ENCODE measurements at regions not wholly inside any gene's neighbourhood (a gene's known extent, or its start where the extent isn't known, plus 50 kb on each side); places are given as distances from the start of the nearest gene placed in this dataset.

DNA sequence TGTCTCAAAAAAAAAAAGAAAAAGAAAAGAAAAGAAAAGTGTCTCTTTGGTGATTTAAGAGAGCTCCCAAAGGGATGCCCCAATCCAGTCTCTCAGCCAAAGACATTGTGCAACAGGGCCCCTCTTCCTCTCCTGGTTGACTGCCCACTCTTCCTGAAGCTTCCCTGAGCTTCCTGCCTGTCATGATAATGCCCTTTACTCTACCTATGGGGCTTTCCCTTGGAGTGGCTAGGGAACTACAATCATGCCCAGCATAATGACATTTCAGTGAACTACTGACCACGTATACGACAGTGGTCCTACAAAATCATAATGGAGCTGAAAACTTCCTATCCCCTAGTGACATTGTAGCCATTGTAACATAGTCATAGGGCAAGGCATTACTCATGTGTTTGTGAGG is 118.0 kb downstream of the RASSF10 start:
- DNase-seq (ENCODE audit: low read depth in 1 of 2, low spot score in 2 of 2) (no peak), FAIRE-seq (no peak)
- Histone ChIP-seq H4K5ac (ENCODE audit: insufficient read length, low read depth, low read length) (no peak overlapping the region), H3K4me1 (replicated peaks in 1 of 4; ENCODE audit: control insufficient read depth in 3 of 4, insufficient read depth in 4 of 4, low read length in 3 of 4) (no peaks in the 10 kb centered on the region), H3K9me3 (ENCODE audit: insufficient read depth in 2 of 2, low read depth in 1 of 2, low read length in 1 of 2) (peaks cover 5 to 10% of the 10 kb centered on the region in 2 experiments; a peak in 3 of 4 replicates), H3K79me2 (ENCODE audit: control insufficient read depth in 1 of 2, insufficient read depth in 2 of 2, low read length in 2 of 2) (no peaks in the 10 kb centered on the region), H3K14ac (ENCODE audit: insufficient read length) (no peak overlapping the region), H3K27ac (ENCODE audit: low read depth, low read length) (no peak overlapping the region), H3K4ac (replicated peaks; ENCODE audit: insufficient read length, low read depth, low read length) (no peak overlapping the region), H3K18ac (ENCODE audit: extremely low read depth, low read length) (no peak overlapping the region), H3K56ac (replicated peaks; ENCODE audit: insufficient read length, low read depth, low read length) (no peak overlapping the region), H3K4me2 (ENCODE audit: insufficient read depth in 1 of 2, low read depth in 2 of 2, low read length in 2 of 2) (no peak overlapping the region), H3K23me2 (ENCODE audit: low read depth, low read length) (no peaks in the 10 kb centered on the region), H3K36me3 (ENCODE audit: control insufficient read depth in 2 of 4, insufficient read depth in 4 of 4, low read length in 3 of 4) (no peaks in the 10 kb centered on the region), H2BK15ac (ENCODE audit: low read length) (no peak overlapping the region), H3K9ac (replicated peaks in 1 of 4; ENCODE audit: extremely low read depth in 1 of 4, low read depth in 3 of 4, low read length in 3 of 4) (no peak overlapping the region), H4K8ac (ENCODE audit: extremely low read depth, insufficient read depth, low read length) (no peak overlapping the region), H3K79me1 (ENCODE audit: low read depth, low read length) (no peaks in the 10 kb centered on the region), H3K27me3 (replicated peaks in 1 of 4; ENCODE audit: control insufficient read depth in 3 of 4, extremely low read depth in 1 of 4, insufficient read depth in 3 of 4, low read length in 3 of 4) (no peaks in the 10 kb centered on the region), H4K91ac (replicated peaks; ENCODE audit: insufficient read length, low read length) (no peak overlapping the region), H2BK20ac (ENCODE audit: low read length) (no peak overlapping the region), H2BK120ac (replicated peaks; ENCODE audit: low read depth, low read length) (no peak overlapping the region), H2BK5ac (ENCODE audit: low read depth, low read length) (no peak overlapping the region), H4K20me1 (replicated peaks in 1 of 2; ENCODE audit: control insufficient read depth in 1 of 2, insufficient read depth in 2 of 2, low read length in 2 of 2) (no peaks in the 10 kb centered on the region), H2AFZ (ENCODE audit: low read length) (peak overlapping the region; percentile 22; the same call in 1 of the 2 replicates), H2AK5ac (ENCODE audit: low read depth, low read length) (no peak overlapping the region), H3K4me3 (ENCODE audit: extremely low read depth in 1 of 4, insufficient read depth in 2 of 4, low read depth in 3 of 4, low read length in 4 of 4) (no peak overlapping the region), H2BK12ac (ENCODE audit: low read depth, low read length) (no peak overlapping the region), H3K23ac (ENCODE audit: insufficient read length) (no peak overlapping the region)
- POLR2A ChIA-PET (ENCODE audit: partially characterized antibody), result no interaction called here
- CTCF ChIA-PET (ENCODE audit: partially characterized antibody), result no interaction called here
- 92% methylated on average over 2 of the region's 2 CpGs; no CpG with 5 or more reads in 1 of the 2 experiments for WGBS, 2 experiments (ENCODE audit: extremely low coverage in 1 of 2, insufficient coverage in 1 of 2, insufficient read length in 1 of 2, insufficient replicate concordance in 2 of 2, low coverage in 1 of 2, low lambda C conversion rate in 2 of 2, missing lambda C conversion rate in 1 of 2)
- TF ChIP-seq KDM4A (IDR thresholded peaks at IDR 0.05; ENCODE audit: low read depth, low read length, severe bottlenecking) (no peak), CBX8 (IDR thresholded peaks at IDR 0.05; ENCODE audit: borderline replicate concordance, low read depth, low read length) (no peak), USF2 (IDR thresholded peaks at IDR 0.05; ENCODE audit: low read length) (no peak), CTCF (IDR thresholded peaks at IDR 0.05; ENCODE audit: control extremely low read depth in 1 of 3, insufficient read depth in 1 of 3, low read depth in 1 of 3, low read length in 3 of 3) (no peak), JUN (IDR thresholded peaks at IDR 0.05; ENCODE audit: low read depth, low read length) (no peak), BCL11A (IDR thresholded peaks at IDR 0.05; ENCODE audit: low read depth in 2 of 2, low read length in 2 of 2) (no peak), CHD2 (IDR thresholded peaks at IDR 0.05; ENCODE audit: low read length) (no peak), HDAC2 (IDR thresholded peaks at IDR 0.05; ENCODE audit: borderline replicate concordance in 1 of 2, low read depth in 2 of 2, low read length in 2 of 2) (no peak), KDM1A (IDR thresholded peaks at IDR 0.05; ENCODE audit: borderline replicate concordance, low read length) (no peak), CTBP2 (IDR thresholded peaks at IDR 0.05; ENCODE audit: borderline replicate concordance, insufficient read depth, insufficient read length, low read length) (no peak)
